ENCODE measurements at regions not wholly inside any gene's neighbourhood (a gene's known extent, or its start where the extent isn't known, plus 50 kb on each side); places are given as distances from the start of the nearest gene placed in this dataset.

GRCh38 chr4:141912831-141913230, 276.4 kb downstream of the IL15 start:
- H3K27me3 ChIP-seq, result no peaks in the 10 kb centered on the region
- DNase-seq, result no peak
- H3K27ac ChIP-seq, result no peak overlapping the region
- 45 to 53% methylated on average over 4 of the region's 4 CpGs for WGBS, 2 donors
- H3K4me3 ChIP-seq (replicated peaks in 1 of 3), result no peak overlapping the region
- no peaks in the 10 kb centered on the region for H3K4me1 ChIP-seq
- H3K9me3 ChIP-seq, result no peaks in the 10 kb centered on the region
- intact Hi-C loops (cut with DNase I), result no loop called here
- H3K36me3 ChIP-seq, result no peaks in the 10 kb centered on the region
- no peak for TF ChIP-seq POLR2A (IDR thresholded peaks at IDR 0.05)

GRCh38 chr4:141913928-141914327, 277.5 kb downstream of the IL15 start:
- DNase-seq, result no peak
- Histone ChIP-seq H3K4me1 (no peaks in the 10 kb centered on the region), H3K9me3 (no peaks in the 10 kb centered on the region), H3K4me3 (replicated peaks in 1 of 3) (no peak overlapping the region), H3K27ac (no peak overlapping the region), H3K36me3 (no peaks in the 10 kb centered on the region), H3K27me3 (no peaks in the 10 kb centered on the region)
- no peak for TF ChIP-seq CTCF (IDR thresholded peaks at IDR 0.05)
- no peak for TF ChIP-seq POLR2A (IDR thresholded peaks at IDR 0.05)
- intact Hi-C loops (cut with DNase I), result no loop called here
- WGBS, 2 donors, result 88 to 93% methylated on average over 1 of the region's 1 CpG

- intact Hi-C loops (cut with DNase I), result no loop called here
- no peaks in the 10 kb centered on the region for H3K36me3 ChIP-seq
Observed at GRCh38 chr4:141914746-141915145, 278.4 kb downstream of the IL15 start.

GRCh38 chr4:141919649-141920048, 283.3 kb downstream of the IL15 start:
- intact Hi-C loops (cut with DNase I), result no loop called here
- Histone ChIP-seq H3K4me1 (no peaks in the 10 kb centered on the region), H3K27ac (no peak overlapping the region), H3K27me3 (no peaks in the 10 kb centered on the region), H3K4me3 (replicated peaks in 1 of 3) (no peak overlapping the region), H3K36me3 (no peaks in the 10 kb centered on the region), H3K9me3 (no peaks in the 10 kb centered on the region)
- TF ChIP-seq CTCF (IDR thresholded peaks at IDR 0.05) (no peak), POLR2A (IDR thresholded peaks at IDR 0.05) (no peak)
- DNase-seq, result no peak
- 74 to 78% methylated on average over 3 of the region's 3 CpGs for WGBS, 2 donors

More at GRCh38 chr4:141914746-141915145, 278.4 kb downstream of the IL15 start:
- no peaks in the 10 kb centered on the region for H3K27me3 ChIP-seq
- no peaks in the 10 kb centered on the region for H3K4me1 ChIP-seq
- no peak overlapping the region for H3K27ac ChIP-seq
- H3K9me3 ChIP-seq, result no peaks in the 10 kb centered on the region
- no peak for TF ChIP-seq POLR2A (IDR thresholded peaks at IDR 0.05)
- TF ChIP-seq CTCF (IDR thresholded peaks at IDR 0.05), result no peak
- no peak for DNase-seq
- H3K4me3 ChIP-seq (replicated peaks in 1 of 3), result no peak overlapping the region
- 95 to 97% methylated on average over 1 of the region's 1 CpG for WGBS, 2 donors

- Histone ChIP-seq H3K27me3 (no peaks in the 10 kb centered on the region), H3K4me1 (no peaks in the 10 kb centered on the region), H3K9me3 (no peaks in the 10 kb centered on the region), H3K4me3 (replicated peaks in 1 of 3) (no peak overlapping the region), H3K27ac (no peak overlapping the region), H3K36me3 (no peaks in the 10 kb centered on the region)
- no peak for TF ChIP-seq CTCF (IDR thresholded peaks at IDR 0.05)
- no peak for TF ChIP-seq POLR2A (IDR thresholded peaks at IDR 0.05)
- intact Hi-C loops (cut with DNase I), result no loop called here
- 92 to 97% methylated on average over 1 of the region's 1 CpG for WGBS, 2 donors
- DNase-seq, result no peak
Observed at GRCh38 chr4:141921293-141921692, 284.9 kb downstream of the IL15 start.

GRCh38 chr4:141922236-141922635, 285.9 kb downstream of the IL15 start:
- TF ChIP-seq POLR2A (IDR thresholded peaks at IDR 0.05) (no peak), CTCF (IDR thresholded peaks at IDR 0.05) (no peak)
- Histone ChIP-seq H3K27me3 (no peaks in the 10 kb centered on the region), H3K4me1 (no peaks in the 10 kb centered on the region), H3K4me3 (replicated peaks in 1 of 3) (no peak overlapping the region), H3K36me3 (no peaks in the 10 kb centered on the region), H3K9me3 (no peaks in the 10 kb centered on the region), H3K27ac (no peak overlapping the region)
- WGBS, 2 donors, result 91% methylated on average over 2 of the region's 2 CpGs
- no peak for DNase-seq
- intact Hi-C loops (cut with DNase I), result no loop called here
